PC-3 (cell line): ENCODE measurements at regions not wholly inside any gene's neighbourhood (a gene's known extent, or its start where the extent isn't known, plus 50 kb on each side); places are given as distances from the start of the nearest gene placed in this dataset.

Experiments used
- ATAC-seq: fragments of 200-7000 bp; cut with Tn5 transposase; 2 replicates; pipeline ENCODE4 v1.9.1; 2020; ENCODE audit warnings: mild to moderate bottlenecking, moderate library complexity
- BruUV-seq: library from RNA; stranded (reverse); fragments of 400-500 nt; replicated peaks from 2 replicates; lab custom pipeline; 2021; lab: Mats Ljungman, UMichigan
- CTCF ChIA-PET: fragments of 300-600 bp; sonication (Branson Sonifier 250); formaldehyde crosslinking; loops from one replicate; lab custom pipeline; 2022; ENCODE audit warnings: antibody characterized with exemption; lab: Charles Lee
- POLR2A ChIA-PET: fragments of 300-600 bp; sonication (Branson Sonifier 250); formaldehyde crosslinking; loops from one replicate; lab custom pipeline; 2022; ENCODE audit warnings: antibody characterized with exemption; ENCODE audit not compliant: unreplicated experiment; lab: Charles Lee
- DNase-seq: peaks from one replicate; pipeline ENCODE4 v3.0.0-alpha.2; 2015
- H2AFZ ChIP-seq: fragments of 300-600 bp; sonication (generic); 2 replicates; pipeline ENCODE4 v1.6.0; 2016; ENCODE audit warnings: antibody characterized with exemption, low read length
- H3F3A ChIP-seq: fragments of 300-600 bp; sonication (generic); one replicate; pipeline ENCODE4 v1.6.0; 2017; ENCODE audit warnings: antibody characterized with exemption, low read length, control low read depth, mild to moderate bottlenecking; ENCODE audit not compliant: unreplicated experiment
- H3K27ac ChIP-seq: fragments of 300-600 bp; sonication (generic); 2 replicates; pipeline ENCODE4 v1.5.1; 2016; ENCODE audit warnings: mild to moderate bottlenecking, low read length
- H3K27me3 ChIP-seq: fragments of 300-600 bp; sonication (generic); 2 replicates; pipeline ENCODE4 v1.6.1; 2016; ENCODE audit warnings: low read length, mixed read lengths
- H3K36me3 ChIP-seq: fragments of 300-600 bp; sonication (generic); 2 replicates; pipeline ENCODE4 v1.6.1; 2016; ENCODE audit warnings: low read depth, mixed run types, low read length, mixed read lengths
- H3K4me1 ChIP-seq: fragments of 300-600 bp; sonication (generic); 2 replicates; pipeline ENCODE4 v1.5.1; 2016; ENCODE audit warnings: low read length; ENCODE audit not compliant: insufficient read depth
- H3K4me2 ChIP-seq: fragments of 300-600 bp; sonication (generic); 2 replicates; pipeline ENCODE4 v1.6.0; 2016; ENCODE audit warnings: low read length
- H3K4me3 ChIP-seq: fragments of 300-600 bp; sonication (generic); 2 replicates; pipeline ENCODE4 v1.5.1; 2016; ENCODE audit warnings: mild to moderate bottlenecking, low read length, mixed read lengths
- H3K79me2 ChIP-seq: fragments of 300-600 bp; sonication (generic); 2 replicates; pipeline ENCODE4 v1.6.1; 2017; ENCODE audit warnings: low read length, mixed read lengths
- H3K9ac ChIP-seq: fragments of 300-600 bp; sonication (generic); 2 replicates; pipeline ENCODE4 v1.6.0; 2016; ENCODE audit warnings: mild to moderate bottlenecking, low read length
- H3K9me2 ChIP-seq: fragments of 300-600 bp; sonication (generic); replicated peaks from 2 replicates; pipeline ENCODE4 v1.6.1; 2016; ENCODE audit warnings: mixed run types, low read length, mixed read lengths
- H3K9me3 ChIP-seq: fragments of 300-600 bp; sonication (generic); 2 replicates; pipeline ENCODE4 v1.6.1; 2016; ENCODE audit warnings: low read length, mixed read lengths
- H4K20me1 ChIP-seq: fragments of 300-600 bp; sonication (generic); 2 replicates; pipeline ENCODE4 v1.6.1; 2016; ENCODE audit warnings: low read length, mixed read lengths
- CTCF ChIP-seq: fragments of 300-600 bp; sonication (generic); conservative IDR thresholded peaks from 2 replicates; pipeline ENCODE4 v1.5.1; 2017; ENCODE audit warnings: antibody characterized with exemption, low read depth, mild to moderate bottlenecking, low read length
- EZH2 ChIP-seq: fragments of 300-600 bp; sonication (generic); IDR thresholded peaks from one replicate; pipeline ENCODE4 v1.6.1; 2017; ENCODE audit warnings: antibody characterized with exemption, mild to moderate bottlenecking, low read length; ENCODE audit not compliant: unreplicated experiment
- EZH2phosphoT487 ChIP-seq: fragments of 300-600 bp; sonication (generic); IDR thresholded peaks from 2 replicates; pipeline ENCODE4 v1.6.1; 2018; ENCODE audit warnings: mild to moderate bottlenecking, antibody characterized with exemption, low read length, borderline replicate concordance
- intact Hi-C: fragments of 100-400 bp; cut with micrococcal nuclease; formaldehyde crosslinking; loops from 2 replicates; pipeline ENCODE4 v1.9.0; 2023

- Histone ChIP-seq H3K4me3 (no peak overlapping the region), H4K20me1 (no peaks in the 10 kb centered on the region), H3K27ac (no peak overlapping the region), H3F3A (no peaks in the 10 kb centered on the region), H3K4me1 (no peaks in the 10 kb centered on the region), H3K36me3 (no peaks in the 10 kb centered on the region), H3K9me2 (no peaks in the 10 kb centered on the region), H3K27me3 (no peaks in the 10 kb centered on the region), H3K4me2 (no peak overlapping the region), H3K9me3 (peaks cover 17% of the 10 kb centered on the region), H3K79me2 (no peaks in the 10 kb centered on the region), H3K9ac (no peak overlapping the region), H2AFZ (no peak overlapping the region)
- no TSS peak for BruUV-seq
- ATAC-seq (no peak), DNase-seq (no peak)
- intact Hi-C loops = no loop called here
- ChIA-PET POLR2A (no interaction called here), CTCF (no interaction called here)
- TF ChIP-seq CTCF (no peak), EZH2 (no peak), EZH2phosphoT487 (no peak)
Observed at GRCh38 chr20:41998539-41999341, 380.6 kb upstream of the CHD6 start.

- ChIA-PET CTCF (no interaction called here), POLR2A (no interaction called here)
- H3K36me3 ChIP-seq = no peaks in the 10 kb centered on the region
- no peaks in the 10 kb centered on the region for H3K27me3 ChIP-seq
- ATAC-seq (no peak), DNase-seq (no peak)
- H4K20me1 ChIP-seq = no peaks in the 10 kb centered on the region
- H2AFZ ChIP-seq = no peak overlapping the region
- intact Hi-C loops = no loop called here
- H3K79me2 ChIP-seq = no peaks in the 10 kb centered on the region
- no peaks in the 10 kb centered on the region for H3F3A ChIP-seq
- H3K9me3 ChIP-seq = peaks cover 24% of the 10 kb centered on the region
- H3K4me3 ChIP-seq = no peak overlapping the region
- BruUV-seq = no TSS peak
- TF ChIP-seq EZH2phosphoT487 = no peak
- TF ChIP-seq EZH2 = no peak
- TF ChIP-seq CTCF = no peak
- no peak overlapping the region for H3K9ac ChIP-seq
- no peak overlapping the region for H3K4me2 ChIP-seq
- no peaks in the 10 kb centered on the region for H3K4me1 ChIP-seq
- H3K9me2 ChIP-seq = no peaks in the 10 kb centered on the region
- H3K27ac ChIP-seq = no peak overlapping the region
Observed at GRCh38 chr20:41996951-41997350, 378.8 kb upstream of the CHD6 start.

- DNase-seq = no peak
- Histone ChIP-seq H3K36me3 (no peaks in the 10 kb centered on the region), H3K27ac (no peak overlapping the region), H3K27me3 (no peaks in the 10 kb centered on the region), H3K4me2 (no peak overlapping the region), H3K9ac (no peak overlapping the region), H3K4me3 (no peak overlapping the region), H3K4me1 (no peaks in the 10 kb centered on the region), H3F3A (no peaks in the 10 kb centered on the region), H3K9me2 (no peaks in the 10 kb centered on the region; the same call in 1 of the 2 replicates), H2AFZ (no peak overlapping the region), H3K9me3 (peaks cover 8% of the 10 kb centered on the region), H3K79me2 (no peaks in the 10 kb centered on the region), H4K20me1 (no peaks in the 10 kb centered on the region)
- no peak for TF ChIP-seq CTCF
- no peak for TF ChIP-seq EZH2
- TF ChIP-seq EZH2phosphoT487 = no peak
- no peak for ATAC-seq
- intact Hi-C loops = no loop called here
- CTCF ChIA-PET = no interaction called here
- no TSS peak for BruUV-seq
- POLR2A ChIA-PET = no interaction called here
Observed at GRCh38 chr20:41992481-41992880, 374.3 kb upstream of the CHD6 start.
